Activated T-helper 1 cell treated with Interleukin-2 at 50 U/mL for 16 hours (primary cell): ENCODE measurements at regions not wholly inside any gene's neighbourhood (a gene's known extent, or its start where the extent isn't known, plus 50 kb on each side); places are given as distances from the start of the nearest gene placed in this dataset.
A peak's percentile ranks its signal among the peaks of the same experiment; 100 is the strongest.

Experiments used
- DNase-seq: peaks from one replicate; pipeline ENCODE4 v3.0.0-alpha.2; 2020; ENCODE audit warnings: low read depth

DNA sequence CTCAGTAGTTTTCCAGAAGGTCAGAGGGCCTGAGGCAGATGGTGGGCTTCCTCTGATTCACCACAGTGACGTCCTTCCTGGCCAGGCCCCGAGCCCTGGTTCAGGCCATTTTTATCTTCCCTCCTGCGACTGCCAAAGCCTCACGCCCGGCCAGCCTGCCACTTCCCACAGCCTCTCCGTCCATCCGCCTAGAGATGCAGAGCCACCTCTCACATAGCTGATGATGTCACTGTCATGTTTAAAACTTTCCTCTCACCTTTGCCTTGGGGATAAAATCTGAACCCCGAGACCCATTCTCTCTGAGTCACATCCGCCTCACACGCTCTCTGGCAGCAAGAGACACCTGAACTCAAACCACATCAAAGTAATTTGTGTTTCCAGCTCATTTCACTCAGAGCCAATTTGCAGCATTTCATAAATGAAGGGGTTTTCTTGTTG, 175.3 kb downstream of the QDPR start:
- DNase-seq: peak; percentile 59

DNA sequence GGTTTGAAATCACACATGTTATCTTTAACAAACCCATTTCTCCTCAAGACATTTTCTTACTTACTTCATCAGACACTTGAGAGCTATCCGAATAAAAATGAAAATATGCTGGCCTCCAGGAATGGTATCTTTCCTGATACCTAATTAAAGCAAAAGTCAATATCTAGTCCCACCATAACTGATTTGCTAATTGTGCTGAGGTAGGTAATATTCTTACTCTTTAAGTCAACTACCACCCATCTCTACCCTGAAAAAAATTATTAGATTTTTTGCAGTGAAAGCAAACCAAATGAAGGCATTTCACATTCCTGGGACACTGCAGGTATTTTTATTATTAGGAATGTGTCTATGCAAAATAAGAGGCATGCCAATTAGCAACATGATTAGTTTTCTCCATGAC, 175.8 kb downstream of the QDPR start:
- no peak for DNase-seq

DNA sequence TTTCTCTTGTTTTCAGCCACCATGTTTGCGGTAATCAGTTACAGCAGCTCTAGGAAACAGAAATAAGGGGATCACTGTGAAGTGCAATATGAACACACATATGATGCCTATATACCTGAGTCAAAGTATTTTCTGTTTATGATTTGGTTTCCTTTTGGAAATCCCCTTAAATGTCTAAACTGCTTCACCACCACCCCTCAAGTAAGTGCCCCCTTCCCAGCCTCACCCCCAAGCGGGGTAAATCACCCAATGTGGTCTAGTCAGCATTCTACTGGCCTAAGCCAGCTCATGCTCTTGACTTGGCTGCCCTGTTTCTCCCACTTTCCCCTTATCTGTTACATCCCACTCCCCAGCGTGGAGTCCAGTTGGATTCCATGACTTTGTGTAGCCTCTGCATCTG, 176.5 kb downstream of the QDPR start:
- DNase-seq: no peak

DNA sequence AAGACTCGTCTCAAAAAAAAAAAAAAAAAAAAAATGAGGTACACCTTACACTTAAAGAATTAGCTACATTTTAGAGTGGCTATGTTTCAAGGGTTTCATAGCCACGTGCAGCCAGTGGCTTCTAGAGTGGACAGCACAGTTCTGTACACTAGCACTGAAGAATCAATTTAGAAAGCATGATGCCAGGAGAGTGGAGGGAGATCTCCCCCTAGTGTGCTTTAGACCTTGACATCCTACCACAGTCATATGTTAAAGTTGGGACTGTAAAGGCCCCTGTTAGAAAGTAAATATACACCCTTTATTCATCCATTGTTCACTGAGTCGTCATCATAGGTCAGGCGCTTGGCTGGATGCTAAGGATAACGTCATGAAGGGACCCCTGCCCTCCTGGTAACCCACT, 179.4 kb downstream of the QDPR start:
- no peak for DNase-seq

DNA sequence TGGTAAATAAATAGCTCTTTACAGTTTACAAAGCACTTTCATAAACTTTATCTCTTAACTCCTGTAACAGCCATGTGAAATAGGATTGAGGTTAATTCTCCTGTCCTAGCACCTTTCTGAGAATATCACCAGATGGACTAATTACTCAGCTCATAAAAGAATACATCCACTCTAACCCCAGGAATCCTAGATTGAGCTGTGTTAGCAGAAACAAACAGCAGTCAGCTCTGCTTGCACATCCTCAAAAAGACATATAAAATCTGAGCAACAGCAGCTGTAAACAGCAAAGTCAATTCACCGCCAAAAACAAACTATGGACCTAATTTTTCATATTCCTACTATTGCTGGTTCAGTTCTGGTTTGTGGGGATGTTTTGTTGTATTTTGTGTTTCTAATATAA, 182.8 kb downstream of the QDPR start:
- no peak for DNase-seq

DNA sequence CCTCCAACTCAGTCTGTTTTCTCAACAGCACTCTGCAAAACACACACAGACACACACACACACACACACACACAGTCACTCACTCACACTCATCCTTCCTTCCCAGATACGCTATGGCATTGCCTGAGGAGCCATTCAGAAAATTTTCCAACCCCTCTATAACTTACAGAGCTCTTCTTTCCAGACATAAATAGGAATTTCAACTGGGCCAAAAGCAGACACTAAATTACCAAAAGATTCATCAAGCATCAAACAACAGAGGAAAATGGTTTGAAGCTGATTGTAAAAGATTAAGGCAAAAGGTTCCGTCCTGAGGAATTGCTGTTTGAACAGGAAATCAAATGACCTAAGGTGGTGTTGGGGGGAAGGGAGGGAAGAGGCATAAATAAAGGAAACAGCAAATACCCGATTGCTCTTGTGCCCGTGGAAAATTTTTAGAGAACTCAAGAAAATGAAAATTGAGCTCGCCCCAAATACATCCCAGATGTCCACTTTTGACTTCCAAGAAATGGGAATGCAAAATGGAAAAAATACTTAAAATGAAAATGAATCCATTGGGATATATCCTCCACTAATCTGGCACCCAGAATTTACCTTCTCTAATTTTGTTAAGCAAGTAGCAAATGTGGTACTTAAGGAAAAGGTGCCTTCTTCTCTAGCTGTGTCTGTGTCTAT, 183.6 kb downstream of the QDPR start:
- no peak for DNase-seq

DNA sequence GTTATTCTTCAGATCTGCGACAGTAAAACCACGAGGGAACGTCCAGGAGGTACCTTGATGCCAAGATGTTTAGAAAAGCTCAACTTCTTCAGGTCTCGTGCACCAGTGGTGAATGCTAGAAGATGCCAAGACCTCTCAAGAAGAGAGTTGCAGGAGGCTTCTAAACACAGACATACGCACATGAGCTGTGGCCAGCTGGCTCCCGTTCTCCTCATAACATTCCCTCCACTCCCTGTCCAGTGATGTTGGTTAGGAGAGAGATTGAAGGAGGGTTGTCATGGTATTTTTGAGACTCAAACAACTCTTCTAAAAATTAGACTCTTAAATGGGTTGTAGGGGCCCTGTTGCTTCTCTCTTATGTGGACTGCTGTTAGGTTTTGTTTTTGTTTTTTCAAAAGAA, 184.3 kb downstream of the QDPR start:
- no peak for DNase-seq

DNA sequence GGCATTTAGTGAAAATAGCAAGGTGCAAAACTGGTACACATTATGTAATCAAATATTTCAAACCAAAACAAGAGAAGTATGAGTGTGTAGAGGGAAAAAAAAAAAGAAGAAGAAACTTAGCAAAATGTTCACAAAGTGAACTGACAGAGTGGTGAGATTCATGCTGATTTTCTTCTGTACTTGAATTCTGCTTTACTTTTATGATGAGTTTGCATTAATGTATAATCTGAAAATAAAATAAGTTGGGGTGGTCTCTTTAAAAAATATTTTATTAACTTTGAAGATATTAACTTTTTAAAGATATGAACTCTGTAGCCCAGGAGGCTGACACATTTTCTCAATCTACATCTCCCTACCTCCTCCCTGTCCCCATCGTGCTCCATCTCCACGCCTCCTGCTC, 185.1 kb downstream of the QDPR start:
- DNase-seq: no peak

DNA sequence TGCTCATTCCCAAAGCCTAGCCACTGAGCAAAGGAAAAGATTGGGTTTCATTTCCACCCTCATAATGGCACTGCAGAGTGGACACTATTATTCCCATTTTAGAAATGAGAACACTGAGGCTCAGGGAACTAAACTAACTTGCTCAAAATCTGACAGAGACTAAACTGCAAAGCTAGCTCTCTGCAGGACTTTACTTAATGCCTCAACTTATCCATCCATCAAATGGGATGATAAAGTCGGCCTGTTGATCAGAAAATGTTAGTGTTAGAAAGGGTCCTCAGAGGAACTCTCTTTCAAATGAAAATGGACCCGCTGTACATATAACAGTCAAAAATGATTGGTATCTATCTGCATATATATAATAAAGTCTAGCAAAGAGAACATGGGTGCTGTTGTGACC, 186.8 kb downstream of the QDPR start:
- DNase-seq: no peak

DNA sequence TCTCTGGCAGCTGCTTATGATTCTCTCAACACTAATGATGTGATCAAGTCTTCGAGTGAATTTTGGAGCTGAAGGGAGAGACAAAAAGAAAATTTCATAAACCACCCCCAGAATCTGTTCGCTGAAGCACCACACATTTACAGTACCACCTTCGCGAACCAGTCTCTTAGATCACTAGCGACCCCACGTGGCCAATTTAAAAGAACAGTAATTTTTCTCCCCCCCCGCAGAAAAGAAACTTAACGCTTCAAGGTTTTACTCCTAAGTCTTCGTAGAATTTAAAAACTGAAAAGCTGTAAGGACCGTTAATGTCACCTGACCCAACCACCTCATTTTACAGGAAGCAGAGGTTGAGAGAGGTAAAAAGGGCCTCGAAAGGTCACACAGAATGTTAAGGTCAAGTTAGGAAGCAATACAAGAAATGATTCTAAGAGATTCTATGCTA, 187.5 kb downstream of the QDPR start:
- DNase-seq: no peak

DNA sequence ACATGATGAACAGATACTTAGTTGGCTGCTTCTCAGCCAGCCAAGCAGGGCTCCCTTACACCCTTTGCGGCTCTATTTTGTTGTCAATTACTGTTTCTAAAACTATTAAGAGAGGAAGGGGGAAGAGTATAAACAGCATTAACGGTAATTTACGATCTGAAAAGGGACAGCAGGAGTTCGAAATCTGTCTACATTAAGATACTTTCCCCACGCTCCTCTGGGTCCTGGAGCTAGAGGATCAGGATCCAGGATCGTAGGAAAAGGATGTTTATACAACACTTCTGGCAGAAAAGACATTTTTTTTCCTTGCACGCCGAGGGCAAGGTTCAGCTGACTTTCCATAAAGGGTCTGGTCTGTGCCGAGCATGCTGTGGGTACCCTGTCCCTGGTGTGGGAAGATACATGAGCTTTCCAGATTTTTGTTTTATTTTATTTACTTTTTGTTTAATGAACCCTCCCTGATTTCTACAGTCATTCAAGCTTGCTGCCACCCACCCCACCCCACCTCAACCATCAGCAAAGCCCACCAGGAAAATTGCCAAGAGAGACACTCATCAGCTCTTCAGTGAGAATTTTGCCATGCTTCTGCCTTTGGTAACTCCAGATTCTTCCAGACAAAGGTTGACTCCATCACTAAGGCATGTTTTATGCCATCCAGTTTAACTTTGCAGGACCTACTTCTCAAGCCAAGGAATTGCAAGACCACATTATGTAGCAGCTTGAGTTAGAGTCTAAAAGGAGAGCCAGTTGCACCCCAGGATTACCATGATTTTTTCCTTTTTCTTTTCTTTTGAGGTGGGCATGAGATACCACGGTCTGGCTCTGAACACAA, 188.1 kb downstream of the QDPR start:
- no peak for DNase-seq

DNA sequence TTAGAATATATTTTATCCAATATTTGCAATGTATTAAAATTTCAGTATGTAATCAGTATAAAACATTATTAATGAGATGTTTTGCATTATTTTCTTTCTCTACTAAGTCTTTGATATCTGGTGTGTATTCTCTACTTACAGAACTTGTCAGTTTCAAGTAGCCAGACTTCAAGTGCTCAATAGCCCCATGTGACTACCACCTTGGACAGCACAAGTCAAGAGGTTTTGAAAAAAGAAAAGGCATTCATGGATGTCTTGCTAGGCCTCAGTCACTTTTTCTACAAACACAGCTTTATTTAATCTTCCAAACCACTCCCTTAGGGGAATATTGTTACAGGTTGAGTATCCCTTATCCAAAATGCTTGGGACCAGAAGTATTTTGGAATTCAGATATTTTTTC, 189.4 kb downstream of the QDPR start:
- DNase-seq: no peak

DNA sequence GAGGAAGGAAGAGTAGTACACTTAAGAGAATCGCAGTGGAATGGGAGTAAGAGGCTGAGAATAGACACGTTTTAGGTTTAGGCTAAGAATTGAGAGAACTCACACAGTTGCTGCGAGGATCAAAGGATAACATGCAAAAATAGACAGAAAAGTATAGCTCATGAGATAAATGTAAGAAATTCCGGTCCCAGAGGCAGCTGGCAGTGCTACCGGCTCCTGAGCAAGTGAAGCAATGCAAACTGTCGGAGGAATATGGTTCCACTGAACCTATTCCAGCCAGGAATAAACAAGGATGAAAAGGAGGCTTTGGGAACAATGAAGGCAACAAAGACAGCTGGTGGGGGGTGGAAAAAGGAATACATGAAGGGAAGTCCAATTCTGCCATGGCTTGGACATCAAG, 191.8 kb downstream of the QDPR start:
- no peak for DNase-seq

DNA sequence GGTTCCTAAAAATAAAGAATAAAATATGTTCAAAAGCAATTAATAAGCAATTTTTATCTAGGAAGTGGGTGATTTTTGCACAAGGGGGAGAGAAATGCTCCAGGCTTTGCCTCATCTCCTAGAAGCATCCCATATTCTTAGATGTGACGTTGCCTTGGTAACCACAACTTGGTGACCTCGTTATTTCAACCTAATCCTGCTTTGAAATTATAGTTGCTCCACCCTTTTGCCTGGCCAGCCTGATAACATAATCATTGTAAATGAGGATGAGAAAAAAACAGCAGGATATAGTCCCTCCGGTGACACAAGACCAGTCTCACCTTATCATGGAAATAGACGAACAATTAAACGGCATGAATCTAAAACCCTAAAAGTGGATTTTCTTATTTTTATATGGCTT, 194.4 kb downstream of the QDPR start:
- DNase-seq: no peak

DNA sequence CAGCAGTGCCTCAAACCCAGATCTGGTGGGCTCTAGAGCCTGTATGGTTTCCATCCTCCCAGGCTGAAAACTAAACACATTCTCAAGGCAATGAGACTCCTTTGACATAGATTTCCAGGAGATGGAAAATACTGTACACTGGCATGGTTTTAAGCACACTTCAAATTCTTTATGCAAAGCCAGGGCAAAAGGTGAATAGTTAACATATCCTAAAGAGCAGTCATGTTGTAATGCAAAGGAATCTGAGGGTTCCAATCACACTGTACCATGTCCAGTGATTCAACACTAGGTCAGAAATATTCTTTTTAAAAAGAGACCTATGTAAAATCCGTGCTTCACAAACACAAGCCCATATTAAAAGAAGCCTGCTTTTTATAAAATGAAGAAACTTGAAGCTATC, 195.3 kb downstream of the QDPR start:
- DNase-seq: no peak

DNA sequence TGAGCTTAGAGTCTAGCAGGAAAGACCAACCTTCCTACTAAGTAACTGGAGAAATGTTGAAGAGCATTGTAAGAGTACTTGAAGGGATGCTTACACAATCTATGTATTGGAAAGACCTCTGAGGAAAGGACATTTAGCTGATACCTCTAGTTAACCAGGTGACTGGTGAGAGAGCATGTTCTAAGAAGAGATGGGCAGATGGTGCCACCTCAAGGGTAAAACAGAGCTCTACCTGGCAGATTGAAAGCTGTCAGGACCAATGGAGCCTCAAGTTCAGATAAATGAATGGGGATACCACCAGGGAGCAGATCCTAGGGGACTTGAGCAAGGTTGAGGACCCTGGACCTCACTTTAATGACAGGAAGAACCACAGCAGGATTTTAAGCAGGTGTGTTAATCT, 196.4 kb downstream of the QDPR start:
- no peak for DNase-seq

DNA sequence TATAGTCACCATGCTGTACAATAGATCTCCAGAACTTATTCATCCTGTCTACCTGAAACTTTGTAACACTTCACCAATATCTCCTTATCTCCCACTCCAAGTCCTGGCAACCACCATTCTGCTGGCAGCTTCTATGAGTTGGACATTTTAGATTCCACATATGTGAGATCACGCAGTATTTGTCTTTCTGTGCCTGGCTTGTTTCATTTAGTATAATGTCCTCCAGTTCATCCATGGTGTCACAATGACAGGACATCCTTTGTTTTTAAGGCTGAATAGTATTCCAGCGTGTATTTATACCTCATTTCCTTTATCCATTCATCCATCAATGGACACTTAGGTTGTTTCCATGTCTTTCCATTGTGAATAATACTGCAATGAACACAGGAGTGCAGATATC, 198.7 kb downstream of the QDPR start:
- DNase-seq: no peak

DNA sequence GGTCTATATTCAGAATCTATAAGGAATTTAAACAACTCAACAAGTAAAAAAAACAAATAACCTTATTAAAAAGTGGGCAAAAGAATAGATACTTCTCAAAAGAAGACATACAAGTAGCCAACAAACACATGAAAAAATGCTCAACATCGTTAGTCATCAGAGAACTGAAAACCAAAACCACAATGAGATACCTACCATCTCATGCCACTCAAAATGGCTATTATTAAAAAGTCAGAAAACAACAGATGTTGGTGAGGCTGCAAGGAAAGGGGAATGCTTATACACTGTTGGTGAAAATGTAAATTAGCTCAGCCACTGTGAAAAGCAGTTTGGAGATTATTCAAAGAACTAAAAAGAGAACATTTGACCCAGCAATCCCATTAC, 201.6 kb downstream of the QDPR start:
- no peak for DNase-seq

DNA sequence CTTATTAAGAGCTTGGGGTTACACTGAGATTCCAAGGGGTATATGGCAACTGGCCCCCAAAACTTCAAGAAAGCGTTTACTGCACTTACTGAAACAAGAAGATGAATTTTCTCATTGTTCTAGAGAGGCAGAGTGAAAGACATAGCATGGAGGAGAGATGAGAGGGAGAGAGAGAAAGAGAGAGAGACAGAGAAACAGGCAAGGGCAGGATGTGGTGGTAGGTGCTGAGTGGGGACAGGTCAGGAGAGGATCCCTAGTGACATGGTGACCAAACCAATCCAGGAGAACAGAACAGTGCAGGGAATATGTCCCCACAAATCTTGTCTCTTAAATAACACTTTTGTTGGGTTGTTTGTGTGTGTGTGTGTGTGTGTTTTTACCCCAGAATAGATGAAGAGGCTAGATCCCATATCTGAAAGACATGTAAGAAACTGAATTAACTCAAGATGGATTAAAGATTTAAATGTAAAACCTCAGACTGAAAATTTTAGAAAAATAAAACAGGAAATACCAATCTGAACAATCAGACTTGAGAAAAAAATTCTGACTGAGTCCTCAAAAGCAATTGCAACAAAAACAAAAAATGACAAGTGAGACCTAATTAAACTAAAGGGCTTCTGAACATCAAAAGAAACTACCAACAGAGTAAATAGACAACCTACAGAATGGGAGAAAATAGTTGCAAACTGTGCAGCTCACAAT, 202.2 kb downstream of the QDPR start:
- DNase-seq: no peak

DNA sequence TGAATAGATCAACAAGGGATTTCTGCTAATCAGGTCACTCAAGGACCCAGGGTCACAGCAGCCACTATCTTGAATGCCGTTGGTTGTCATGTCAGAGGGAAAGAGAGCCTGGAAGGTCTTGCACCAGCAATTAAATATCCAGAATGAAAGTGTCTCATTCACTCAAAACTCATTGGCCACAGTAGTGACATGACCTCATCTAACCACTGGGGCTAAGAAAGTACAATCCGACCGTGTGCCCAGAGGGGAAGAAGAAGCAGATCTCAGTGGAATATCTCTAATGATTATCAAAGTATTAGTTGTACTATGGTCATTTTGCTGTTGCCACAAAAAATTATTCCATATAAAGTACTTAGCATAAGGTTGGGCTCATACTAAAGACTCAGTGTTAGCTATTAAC, 210.0 kb downstream of the QDPR start:
- DNase-seq: no peak

DNA sequence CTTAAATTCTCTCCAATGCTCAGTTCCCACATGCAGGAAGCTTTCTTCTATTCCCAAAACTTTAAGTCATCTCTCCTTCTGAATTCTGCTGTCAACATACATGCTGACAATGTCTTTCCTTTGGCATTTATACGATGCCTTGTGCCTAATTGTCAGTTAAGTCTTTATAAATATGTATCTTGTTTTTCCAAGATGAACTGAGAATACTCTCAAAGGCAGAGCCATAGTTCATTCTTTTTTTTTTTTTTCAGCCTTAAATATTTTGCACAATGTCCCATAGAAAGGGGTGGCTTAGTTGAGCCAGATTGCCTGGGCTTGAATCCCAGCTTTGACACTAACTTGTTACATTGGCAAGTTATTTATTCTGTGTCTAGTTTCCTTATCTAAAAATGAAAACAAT, 210.6 kb downstream of the QDPR start:
- DNase-seq: no peak

DNA sequence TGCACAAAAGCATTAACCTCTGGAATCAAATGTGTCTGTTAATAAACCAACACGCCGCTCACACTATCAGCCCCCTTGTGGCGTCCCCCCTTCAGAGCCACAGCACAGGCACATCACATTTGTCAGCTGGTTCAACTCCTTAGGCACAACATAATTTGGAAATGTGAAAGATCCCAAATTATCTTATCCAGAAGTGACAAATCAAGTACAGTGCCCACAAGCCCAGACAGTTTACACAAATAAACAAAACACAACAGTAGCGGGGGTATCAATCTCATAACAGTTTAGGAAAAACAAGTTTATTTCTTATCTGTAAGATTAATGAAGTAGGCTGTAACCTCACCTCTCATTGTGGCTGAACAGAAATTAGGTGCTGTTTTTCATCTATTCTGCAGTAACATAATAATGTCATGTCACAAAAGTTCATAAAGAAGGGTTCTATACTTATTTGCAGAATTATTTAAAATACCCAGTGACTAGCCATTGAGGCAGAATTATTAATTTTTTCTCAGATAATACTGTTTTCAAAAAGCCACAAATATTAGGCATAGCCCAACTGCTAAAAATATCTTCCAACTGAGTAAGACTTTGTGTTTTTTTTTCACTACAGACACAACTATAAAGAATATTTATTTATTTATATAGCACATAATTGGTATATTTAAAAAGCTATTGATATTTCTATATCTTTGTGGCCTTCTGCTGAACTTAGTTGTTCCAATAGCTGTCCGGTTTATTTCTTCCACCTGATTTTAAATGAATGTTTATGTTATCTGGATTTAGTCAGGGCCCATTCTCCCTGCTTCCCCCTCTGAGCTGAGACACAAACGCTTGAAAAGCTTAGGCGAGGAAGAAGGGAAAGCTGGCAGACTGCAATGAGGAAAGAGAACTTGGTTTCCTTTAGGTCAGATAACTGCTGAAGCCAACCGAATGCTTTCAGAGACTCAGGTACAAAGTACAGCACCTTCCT, 214.7 kb downstream of the QDPR start:
- no peak for DNase-seq
